ENCODE measurements at regions not wholly inside any gene's neighbourhood (a gene's known extent, or its start where the extent isn't known, plus 50 kb on each side); places are given as distances from the start of the nearest gene placed in this dataset.

- TF ChIP-seq OTX1 (CRISPR knock-in tag; IDR thresholded peaks at IDR 0.05) (no peak), ZNF507 (tag; conservative IDR thresholded peaks at IDR 0.05) (no peak), E2F4 (CRISPR knock-in tag; IDR thresholded peaks at IDR 0.05; ENCODE audit: low read depth) (no peak), MYC (IDR thresholded peaks at IDR 0.05; ENCODE audit: low read depth, low read length) (no peak), MYC (CRISPR knock-in tag; IDR thresholded peaks at IDR 0.05; ENCODE audit: borderline replicate concordance, low read depth) (no peak), HCFC1 (IDR thresholded peaks at IDR 0.05; ENCODE audit: low read depth, low read length) (no peak), EP400 (IDR thresholded peaks at IDR 0.05) (no peak)
Measured at GRCh38 chr12:75721796-75722195, 210.4 kb upstream of the KRR1 start (continued).

DNA sequence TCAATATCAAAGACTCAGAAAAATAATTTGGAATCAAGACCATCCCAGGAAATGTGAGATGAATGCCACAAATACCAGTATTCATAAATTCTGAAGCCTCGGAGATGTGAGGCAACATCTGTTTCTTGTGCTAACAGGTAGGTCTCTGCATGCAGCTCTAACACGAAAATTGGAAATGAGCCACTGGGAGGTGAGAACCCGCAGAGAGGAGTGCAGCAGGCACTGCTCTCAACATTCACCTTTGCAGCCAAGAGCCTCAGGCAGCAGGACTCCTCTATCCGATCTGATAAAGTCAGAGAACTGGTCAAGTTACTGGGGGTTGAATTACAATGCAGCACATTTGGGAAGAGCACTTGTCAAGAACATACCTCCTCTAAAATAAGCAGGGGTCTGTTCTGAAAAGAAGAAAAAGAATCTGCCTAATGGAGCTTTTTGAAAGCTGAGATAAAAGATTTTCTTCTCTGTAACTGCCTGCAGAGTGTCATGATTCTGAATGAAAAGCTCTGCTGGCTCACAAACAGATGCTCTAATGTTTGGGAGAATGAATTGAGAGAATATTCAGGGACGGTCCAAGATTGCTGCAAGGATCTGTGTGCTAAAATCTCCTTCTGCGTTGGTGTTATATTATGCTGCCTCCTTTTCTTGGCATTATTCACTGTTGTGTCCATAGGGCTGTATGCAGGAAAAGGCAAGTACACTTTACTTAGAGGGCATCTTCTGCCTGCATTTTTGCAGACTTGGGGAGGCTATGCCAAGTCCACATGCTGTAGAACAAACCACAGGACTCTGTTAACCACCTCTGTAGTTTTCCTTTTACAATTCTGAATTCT lies 209.6 kb upstream of the KRR1 start:
- ChIA-PET POLR2A (no interaction called here), CTCF (ENCODE audit: low intra/inter-chr PET ratio) (no interaction called here)
- no peak overlapping the region for H3K4me3 ChIP-seq
- no peak overlapping the region for H3K9ac ChIP-seq (ENCODE audit: insufficient read depth in 1 of 2, low read depth in 2 of 2, low read length in 2 of 2)
- H3K36me3 ChIP-seq (ENCODE audit: control insufficient read depth, insufficient read depth, low read length) = no peaks in the 10 kb centered on the region
- WGBS (ENCODE audit: insufficient coverage, low coverage, missing lambda C conversion rate) = 23% methylated on average over 4 of the region's 6 CpGs
- TF ChIP-seq IRF9 (tag; IDR thresholded peaks at IDR 0.05) = no peak
- H2AFZ ChIP-seq (ENCODE audit: low read depth, low read length) = peak overlapping the region; percentile 11; the same call in 1 of the 2 replicates
- no peaks in the 10 kb centered on the region for H3K27me3 ChIP-seq (ENCODE audit: control insufficient read depth in 2 of 2, insufficient read depth in 2 of 2, low read length in 2 of 2)
- H3K9me3 ChIP-seq (replicated peaks; ENCODE audit: control insufficient read depth, insufficient read depth, low read depth, low read length) = no peaks in the 10 kb centered on the region
- H3K4me2 ChIP-seq (ENCODE audit: insufficient read depth, low read length) = no peak overlapping the region
- no peaks in the 10 kb centered on the region for H4K20me1 ChIP-seq (replicated peaks; ENCODE audit: control insufficient read depth, insufficient read depth, low read length)
- in situ Hi-C loops (cut with MboI) (no loop called here), intact Hi-C loops (cut with micrococcal nuclease) (loop anchor here (10.0 kb wide), 1 partner anchor 196 kb away; no protein-coding TSS in a partner anchor)
- DNase-seq (ENCODE audit: extremely low read depth in 1 of 4, low spot score in 3 of 4) (peak in 1 of 4 experiments; percentile 19), FAIRE-seq (no peak), ATAC-seq (peak; percentile 63; the same call in 2 of the 3 replicates)
- no TSS peak for BruUV-seq (replicated peaks)
- no peaks in the 10 kb centered on the region for H3K9me1 ChIP-seq (ENCODE audit: control insufficient read depth, insufficient read depth, low read length)
- no peak overlapping the region for H3K27ac ChIP-seq (ENCODE audit: extremely low read depth, low read depth, low read length)
- H3K79me2 ChIP-seq (ENCODE audit: control insufficient read depth, insufficient read depth, low read length) = no peaks in the 10 kb centered on the region
- peaks cover 0 to 28% of the 10 kb centered on the region in 2 experiments; a peak in 3 of 5 replicates for H3K4me1 ChIP-seq (replicated peaks in 1 of 2; ENCODE audit: control insufficient read depth in 2 of 2, insufficient read depth in 2 of 2, low read length in 2 of 2)
